ENCODE measurements at regions not wholly inside any gene's neighbourhood (a gene's known extent, or its start where the extent isn't known, plus 50 kb on each side); places are given as distances from the start of the nearest gene placed in this dataset.

GRCh38 chr3:88222343-88222742, 72.6 kb downstream of the C3orf38 start:
- H3K36me3 ChIP-seq, result no peaks in the 10 kb centered on the region
- H3K9me3 ChIP-seq (replicated peaks), result no peaks in the 10 kb centered on the region
- H3K27me3 ChIP-seq (ENCODE audit: low read depth), result no peaks in the 10 kb centered on the region
- no peak for DNase-seq
- intact Hi-C loops (cut with micrococcal nuclease), result no loop called here
- no peak overlapping the region for H3K4me3 ChIP-seq
- no peaks in the 10 kb centered on the region for H3K4me1 ChIP-seq
- no peak for TF ChIP-seq CTCF (IDR thresholded peaks at IDR 0.05; ENCODE audit: borderline replicate concordance)
- no peak overlapping the region for H3K27ac ChIP-seq (replicated peaks)

- H3K4me1 ChIP-seq, result no peaks in the 10 kb centered on the region
- H3K36me3 ChIP-seq, result no peaks in the 10 kb centered on the region
- H3K27me3 ChIP-seq (ENCODE audit: low read depth), result no peaks in the 10 kb centered on the region
- TF ChIP-seq CTCF (IDR thresholded peaks at IDR 0.05; ENCODE audit: borderline replicate concordance), result no peak
- no peak overlapping the region for H3K4me3 ChIP-seq
- DNase-seq, result no peak
- intact Hi-C loops (cut with micrococcal nuclease), result no loop called here
- H3K9me3 ChIP-seq (replicated peaks), result no peaks in the 10 kb centered on the region
- H3K27ac ChIP-seq (replicated peaks), result no peak overlapping the region
Measured at GRCh38 chr3:88225326-88226008, 75.7 kb downstream of the C3orf38 start.

- Histone ChIP-seq H3K27me3 (ENCODE audit: low read depth) (no peaks in the 10 kb centered on the region), H3K27ac (replicated peaks) (no peak overlapping the region), H3K36me3 (no peaks in the 10 kb centered on the region), H3K4me3 (no peak overlapping the region), H3K9me3 (replicated peaks) (no peaks in the 10 kb centered on the region), H3K4me1 (no peaks in the 10 kb centered on the region)
- intact Hi-C loops (cut with micrococcal nuclease), result no loop called here
- no peak for DNase-seq
- TF ChIP-seq CTCF (IDR thresholded peaks at IDR 0.05; ENCODE audit: borderline replicate concordance), result no peak
Measured at GRCh38 chr3:88226910-88227309, 77.2 kb downstream of the C3orf38 start.

GRCh38 chr3:88230638-88231037, 80.9 kb downstream of the C3orf38 start:
- no peak for TF ChIP-seq CTCF (IDR thresholded peaks at IDR 0.05; ENCODE audit: borderline replicate concordance)
- intact Hi-C loops (cut with micrococcal nuclease), result no loop called here
- no peaks in the 10 kb centered on the region for H3K4me1 ChIP-seq
- H3K27me3 ChIP-seq (ENCODE audit: low read depth), result no peaks in the 10 kb centered on the region
- H3K36me3 ChIP-seq, result no peaks in the 10 kb centered on the region
- no peak for DNase-seq
- H3K9me3 ChIP-seq (replicated peaks), result no peaks in the 10 kb centered on the region
- no peak overlapping the region for H3K27ac ChIP-seq (replicated peaks)
- H3K4me3 ChIP-seq, result no peak overlapping the region

- no peak for DNase-seq
- Histone ChIP-seq H3K27me3 (ENCODE audit: low read depth) (no peaks in the 10 kb centered on the region), H3K36me3 (no peaks in the 10 kb centered on the region), H3K27ac (replicated peaks) (no peak overlapping the region), H3K9me3 (replicated peaks) (no peaks in the 10 kb centered on the region), H3K4me3 (no peak overlapping the region), H3K4me1 (no peaks in the 10 kb centered on the region)
- TF ChIP-seq CTCF (IDR thresholded peaks at IDR 0.05; ENCODE audit: borderline replicate concordance), result no peak
- intact Hi-C loops (cut with micrococcal nuclease), result no loop called here
Measured at GRCh38 chr3:88231207-88231606, 81.4 kb downstream of the C3orf38 start.
